NCI-H748 (cell line): ENCODE measurements at regions not wholly inside any gene's neighbourhood (a gene's known extent, or its start where the extent isn't known, plus 50 kb on each side); places are given as distances from the start of the nearest gene placed in this dataset.
A peak's percentile ranks its signal among the peaks of the same experiment; 100 is the strongest.

Source experiments
- DNase-seq: peaks from one replicate; lab custom pipeline; 2025; ENCODE audit not compliant: unreplicated experiment; lab: John Stamatoyannopoulos, UW

- DNase-seq: no peak
Measured at GRCh38 chr5:97676608-97677007, 493.6 kb upstream of the RIOK2 start.

DNA sequence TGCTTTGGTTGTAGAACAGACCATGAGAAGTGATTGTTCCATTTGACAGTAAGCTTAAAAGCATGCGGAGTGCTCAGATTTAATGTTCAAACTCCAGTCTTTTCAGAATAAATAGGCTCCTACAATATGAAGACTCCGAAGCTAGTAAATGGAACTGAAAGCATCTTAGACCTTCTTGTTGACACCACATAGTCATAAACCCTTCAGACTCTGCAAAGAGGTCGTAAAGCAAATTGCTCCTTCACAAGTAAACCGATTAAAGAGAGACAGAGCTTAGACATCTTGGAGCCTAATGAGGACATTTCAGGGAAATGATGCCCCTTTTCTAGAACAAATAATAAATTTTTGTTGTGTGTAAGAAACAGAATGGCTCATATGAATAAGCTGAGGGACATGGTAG, 511.0 kb upstream of the RIOK2 start:
- no peak for DNase-seq

GRCh38 chr5:97714424-97714823, 531.4 kb upstream of the RIOK2 start:
- peak; percentile 74 for DNase-seq

- DNase-seq: no peak
Measured at GRCh38 chr5:97726106-97726505, 543.1 kb upstream of the RIOK2 start.

- no peak for DNase-seq
Measured at GRCh38 chr5:97728920-97729319, 545.9 kb upstream of the RIOK2 start.

DNA sequence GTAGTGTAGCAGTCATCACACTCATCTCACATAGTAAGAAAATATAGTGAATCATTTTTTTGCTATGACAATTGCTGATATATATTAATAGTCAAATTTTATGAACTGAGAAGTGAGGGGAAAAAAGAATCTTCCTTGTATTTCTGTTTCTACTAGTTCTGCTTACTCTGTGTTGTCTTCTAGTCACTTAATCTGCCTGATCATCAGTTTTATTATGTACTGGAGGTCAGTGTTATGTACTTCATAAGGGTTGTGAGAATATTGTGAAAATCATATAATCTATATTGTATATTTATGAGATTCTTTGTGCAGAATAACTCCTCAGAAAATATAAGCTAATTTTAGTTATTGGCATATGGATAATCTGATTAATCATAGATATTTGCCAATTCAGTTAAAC, 546.9 kb upstream of the RIOK2 start:
- no peak for DNase-seq

DNA sequence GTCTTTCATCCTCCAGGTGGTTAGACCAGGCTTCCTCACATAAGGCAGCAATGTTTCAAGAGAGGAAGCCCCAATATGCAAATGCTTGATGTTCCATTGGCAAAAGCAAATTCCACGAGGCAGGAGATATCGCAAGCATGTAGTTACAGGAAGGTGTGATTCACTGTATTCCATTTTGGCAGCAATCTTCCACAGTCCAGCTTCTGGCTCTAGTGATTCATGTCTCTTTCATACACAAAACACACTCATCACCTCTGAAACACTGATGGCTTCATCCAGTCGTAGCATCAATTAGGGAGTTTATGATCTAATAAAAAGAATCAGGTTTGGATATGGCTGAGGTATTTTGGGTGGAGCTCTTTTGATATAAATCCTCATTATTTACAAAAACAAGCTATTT, 552.2 kb upstream of the RIOK2 start:
- no peak for DNase-seq

GRCh38 chr5:97737608-97738007, 554.6 kb upstream of the RIOK2 start:
- no peak for DNase-seq

DNA sequence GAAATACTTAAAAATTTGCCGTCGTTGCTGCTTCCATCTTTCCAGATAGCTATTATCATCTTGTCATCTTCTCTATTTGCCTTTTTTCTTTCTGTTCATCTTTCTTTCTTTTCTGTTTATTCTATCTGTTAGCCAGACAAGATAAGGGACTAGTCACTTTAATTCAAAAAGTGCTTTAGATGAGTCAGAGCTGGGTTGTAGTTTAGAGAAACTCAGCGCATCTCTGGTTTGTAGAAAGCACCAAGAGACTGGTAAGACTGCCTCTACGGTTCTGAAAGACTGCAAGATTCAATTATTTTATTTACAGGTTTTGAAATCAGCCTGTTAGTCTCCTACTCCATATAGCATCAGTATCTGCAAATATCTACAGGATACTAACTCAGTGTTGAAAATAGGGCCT, 562.8 kb upstream of the RIOK2 start:
- no peak for DNase-seq

DNA sequence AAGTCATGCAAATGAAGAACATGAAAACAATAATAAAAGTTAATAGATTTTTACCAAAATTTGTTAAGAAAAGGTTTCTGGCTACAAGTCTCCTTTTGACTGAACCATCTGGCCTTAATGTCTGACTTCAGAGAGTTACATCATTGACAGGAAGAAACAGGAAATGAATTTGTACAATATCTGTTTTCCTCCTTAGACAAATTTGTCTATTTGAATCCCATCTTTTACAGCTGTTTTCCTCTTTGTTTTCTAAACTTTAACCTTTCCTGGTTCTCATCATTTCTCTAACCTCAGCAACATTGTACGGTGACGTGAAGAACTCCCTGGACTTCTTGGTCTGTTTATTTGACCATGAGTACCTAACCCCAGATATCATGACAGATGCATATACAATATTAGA, 567.5 kb upstream of the RIOK2 start:
- DNase-seq: no peak

GRCh38 chr5:97751540-97751939, 568.5 kb upstream of the RIOK2 start:
- no peak for DNase-seq

- no peak for DNase-seq
Measured at GRCh38 chr5:97752871-97753270, 569.8 kb upstream of the RIOK2 start.

GRCh38 chr5:97762483-97762882, 579.4 kb upstream of the RIOK2 start:
- DNase-seq: no peak

- DNase-seq: no peak
Measured at GRCh38 chr5:97764700-97765099, 581.7 kb upstream of the RIOK2 start.

- DNase-seq: no peak
Measured at GRCh38 chr5:97778451-97778850, 595.4 kb upstream of the RIOK2 start.

DNA sequence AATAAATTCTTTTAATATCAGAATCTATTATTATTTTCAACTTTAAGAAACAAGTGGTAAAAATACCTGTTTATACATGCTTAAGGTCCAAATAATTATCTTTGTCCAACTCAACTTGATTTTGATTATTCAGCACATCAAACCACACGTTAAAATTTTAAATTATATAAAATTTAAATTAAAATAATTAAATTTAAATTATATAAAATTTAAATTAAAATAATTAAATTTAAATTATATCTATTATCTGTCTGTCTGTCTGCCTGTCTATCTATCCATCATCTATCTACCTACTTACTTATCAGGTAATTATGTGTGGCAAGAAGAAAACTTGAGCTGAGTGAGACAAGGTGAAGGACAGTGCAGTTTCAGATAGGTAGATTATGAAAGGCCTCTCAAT, 605.3 kb upstream of the RIOK2 start:
- no peak for DNase-seq

- no peak for DNase-seq
Measured at GRCh38 chr5:97797994-97798451, 615.0 kb upstream of the RIOK2 start.

DNA sequence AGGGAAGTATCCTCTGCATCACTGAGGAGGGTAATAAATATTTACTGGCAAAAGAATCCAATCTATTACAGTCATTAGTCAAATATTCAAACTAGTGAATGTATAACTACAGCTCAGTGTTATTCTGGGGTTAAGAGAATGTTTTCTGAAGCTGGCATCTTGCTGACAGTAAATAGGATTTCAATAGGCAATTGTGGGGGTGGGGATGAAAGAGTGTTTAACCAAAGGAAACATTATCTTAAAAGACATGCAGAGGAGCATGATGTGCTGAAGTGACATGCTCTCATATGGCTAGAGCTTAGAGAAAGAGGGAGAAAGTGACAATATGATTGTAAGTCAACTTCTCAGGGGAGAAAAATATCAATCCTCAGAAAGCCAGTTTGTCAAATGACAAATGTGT, 618.4 kb upstream of the RIOK2 start:
- DNase-seq: no peak

- DNase-seq: no peak
Measured at GRCh38 chr5:97820138-97820537, 637.1 kb upstream of the RIOK2 start.

DNA sequence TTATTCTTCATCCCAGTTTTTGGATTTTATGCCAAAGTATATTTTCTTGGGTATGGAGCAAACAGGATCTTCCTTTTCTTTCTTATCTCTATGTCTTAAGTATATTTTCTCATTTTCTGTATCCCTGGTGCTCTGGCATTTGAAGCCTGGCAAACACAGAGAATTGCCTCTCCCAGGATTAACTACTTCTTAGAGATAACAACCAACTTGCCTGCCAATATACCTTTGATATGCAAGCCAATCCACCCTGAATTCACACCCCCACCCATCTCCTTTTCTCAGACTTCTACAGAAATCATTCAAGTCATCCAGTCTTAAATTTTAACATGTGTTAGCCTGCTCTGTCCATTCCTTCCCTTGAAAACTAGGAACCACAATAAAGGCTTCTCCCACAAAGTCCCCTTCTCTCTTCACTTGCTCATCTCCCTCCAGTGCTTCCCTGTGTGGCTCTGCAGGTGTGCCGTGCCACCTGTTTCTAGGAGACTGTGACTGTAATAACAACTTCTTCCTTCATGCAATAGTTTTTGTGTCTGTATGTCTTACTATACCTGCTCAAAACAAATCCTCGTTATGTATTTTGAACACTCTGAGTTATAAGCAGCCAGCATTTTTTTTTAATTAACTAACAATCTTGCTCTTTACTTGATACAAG, 649.7 kb upstream of the RIOK2 start:
- DNase-seq: no peak

- DNase-seq: no peak
Measured at GRCh38 chr5:97834561-97834960, 651.5 kb upstream of the RIOK2 start.

DNA sequence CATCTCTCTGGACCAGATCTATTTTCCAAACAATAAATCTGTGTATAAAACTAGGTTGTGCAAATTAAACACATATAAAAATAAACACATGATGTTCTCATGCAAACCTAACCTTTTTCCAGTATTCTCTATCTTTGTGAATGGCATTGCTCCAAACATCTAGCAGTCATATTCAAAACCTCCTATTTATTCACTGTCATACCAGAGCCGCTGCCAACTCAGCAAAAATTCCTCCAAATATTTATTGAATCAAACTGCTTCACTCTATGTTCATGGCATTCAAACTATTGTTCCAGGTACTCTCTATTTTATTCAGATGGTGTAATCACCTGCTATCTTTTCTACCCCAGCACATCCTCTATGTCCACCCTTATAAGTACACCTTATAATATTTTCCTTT, 652.1 kb upstream of the RIOK2 start:
- no peak for DNase-seq

GRCh38 chr5:97836816-97837215, 653.8 kb upstream of the RIOK2 start:
- no peak for DNase-seq

- no peak for DNase-seq
Measured at GRCh38 chr5:97838214-97838613, 655.2 kb upstream of the RIOK2 start.
